ENCODE measurements at regions not wholly inside any gene's neighbourhood (a gene's known extent, or its start where the extent isn't known, plus 50 kb on each side); places are given as distances from the start of the nearest gene placed in this dataset.

DNA sequence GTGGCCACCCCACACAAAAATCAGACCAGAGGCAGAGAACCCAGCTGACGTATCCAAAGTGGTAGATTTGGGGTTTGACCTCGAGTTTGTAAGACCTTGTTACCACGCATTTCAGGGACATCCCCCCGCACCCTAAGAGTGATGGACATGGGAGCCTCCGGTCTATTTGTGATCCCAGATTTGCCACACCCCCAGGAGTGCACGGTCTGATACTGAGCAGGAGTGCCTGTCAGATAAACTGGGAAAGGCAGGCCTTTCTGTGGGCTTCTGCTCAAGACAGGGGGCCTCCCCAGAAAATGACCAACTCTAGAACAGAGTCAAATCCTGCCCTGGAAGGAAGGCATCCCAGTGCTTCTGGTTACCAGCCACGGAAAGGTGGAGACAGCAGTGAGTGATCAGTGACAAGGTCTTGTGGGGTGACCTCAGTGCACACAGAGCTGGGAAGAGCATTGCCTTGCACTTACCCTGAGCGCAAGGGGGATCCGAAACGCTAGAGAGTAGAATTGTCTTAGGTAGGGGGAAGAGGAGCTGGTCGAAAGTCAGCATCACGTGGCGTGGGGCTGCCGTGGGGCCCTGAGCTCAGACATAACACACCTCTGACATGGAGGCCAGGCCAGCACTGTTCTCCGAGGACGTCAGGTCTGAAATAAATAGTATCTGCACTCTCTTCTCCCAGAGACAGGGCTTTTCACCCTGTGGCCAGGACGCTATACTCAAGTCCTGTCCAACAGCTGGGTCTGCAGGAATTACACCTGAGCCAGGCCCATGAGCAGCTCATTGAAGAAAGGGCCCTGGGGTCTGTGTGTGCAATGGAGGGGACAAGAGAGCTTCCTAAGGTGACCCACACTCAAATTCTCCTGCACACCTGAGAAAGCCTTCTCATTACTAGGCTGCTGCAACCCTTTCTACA is 242.4 kb upstream of the SALL3 start:
- WGBS: 91% methylated on average over 17 of the region's 17 CpGs
- no peaks in the 10 kb centered on the region for H3K4me1 ChIP-seq (ENCODE audit: control insufficient read depth in 2 of 2, insufficient read depth in 2 of 2, low read length in 2 of 2)
- no peak for DNase-seq (ENCODE audit: low read depth in 6 of 9, low spot score in 9 of 9)
- no peak overlapping the region for H3K27ac ChIP-seq (ENCODE audit: low read depth in 1 of 2, low read length in 1 of 2)
- H3K36me3 ChIP-seq (ENCODE audit: control insufficient read depth in 2 of 2, insufficient read depth in 2 of 2, low read length in 1 of 2): no peaks in the 10 kb centered on the region
- H3K27me3 ChIP-seq (ENCODE audit: control insufficient read depth in 2 of 2, insufficient read depth in 1 of 2, low read length in 1 of 2): no peaks in the 10 kb centered on the region
- no peaks in the 10 kb centered on the region for H3K9me3 ChIP-seq (ENCODE audit: control insufficient read depth in 2 of 2, insufficient read depth in 1 of 2, low read length in 1 of 2)
- no peak overlapping the region for H3K4me3 ChIP-seq (ENCODE audit: low read length in 2 of 2)

DNA sequence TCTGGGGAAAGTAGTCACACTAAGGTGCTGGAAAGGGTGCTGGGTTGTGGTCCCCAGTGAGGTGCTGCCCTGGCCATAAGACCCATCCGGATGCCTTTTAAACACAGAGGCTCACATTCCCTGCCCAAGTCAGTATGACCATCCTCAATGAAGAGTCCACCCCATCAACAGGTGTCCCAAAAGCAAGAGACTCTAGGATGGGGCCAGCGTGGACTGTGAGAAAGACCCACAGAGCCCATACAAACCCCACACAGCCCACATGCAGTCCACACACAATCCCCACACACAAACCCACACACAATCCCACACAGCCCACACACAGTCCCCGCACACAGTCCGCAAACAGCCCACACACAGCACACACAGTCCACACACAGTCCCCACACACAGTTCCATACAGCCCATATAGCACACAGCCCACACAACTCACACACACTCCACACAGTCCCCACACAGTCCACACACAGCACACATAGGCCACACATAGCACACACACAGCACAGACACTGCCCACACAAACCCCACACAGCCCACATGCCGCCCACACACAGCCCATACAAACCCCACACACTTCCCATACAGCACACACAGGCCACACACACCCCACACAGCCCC is 241.4 kb upstream of the SALL3 start:
- Histone ChIP-seq H3K4me3 (ENCODE audit: low read length in 2 of 2) (no peak overlapping the region), H3K27me3 (ENCODE audit: control insufficient read depth in 2 of 2, insufficient read depth in 1 of 2, low read length in 1 of 2) (no peaks in the 10 kb centered on the region), H3K36me3 (ENCODE audit: control insufficient read depth in 2 of 2, insufficient read depth in 2 of 2, low read length in 1 of 2) (no peaks in the 10 kb centered on the region), H3K9me3 (ENCODE audit: control insufficient read depth in 2 of 2, insufficient read depth in 1 of 2, low read length in 1 of 2) (no peaks in the 10 kb centered on the region), H3K27ac (ENCODE audit: low read depth in 1 of 2, low read length in 1 of 2) (no peak overlapping the region), H3K4me1 (ENCODE audit: control insufficient read depth in 2 of 2, insufficient read depth in 2 of 2, low read length in 2 of 2) (no peaks in the 10 kb centered on the region)
- DNase-seq (ENCODE audit: low read depth in 6 of 9, low spot score in 9 of 9): no peak
- WGBS: 96% methylated on average over 5 of the region's 5 CpGs

DNA sequence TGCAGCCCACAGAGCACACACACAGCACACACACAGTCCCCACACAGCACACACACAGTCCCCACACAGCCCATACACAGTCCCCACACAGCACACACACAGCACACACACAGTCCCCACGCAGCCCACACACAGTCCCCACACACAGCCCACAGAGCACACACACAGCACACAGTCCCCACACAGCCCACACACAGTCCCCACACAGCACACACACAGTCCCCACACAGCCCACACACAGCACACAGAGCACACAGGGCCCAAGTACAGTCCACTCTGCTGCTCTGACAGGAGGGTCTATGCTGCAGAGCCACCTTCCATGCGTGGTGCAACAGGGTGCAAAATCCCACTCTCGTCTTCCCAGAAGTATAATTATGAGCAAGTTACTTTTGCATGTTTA is 240.5 kb upstream of the SALL3 start:
- WGBS: 93% methylated on average over 3 of the region's 3 CpGs
- Histone ChIP-seq H3K27me3 (ENCODE audit: control insufficient read depth in 2 of 2, insufficient read depth in 1 of 2, low read length in 1 of 2) (no peaks in the 10 kb centered on the region), H3K9me3 (ENCODE audit: control insufficient read depth in 2 of 2, insufficient read depth in 1 of 2, low read length in 1 of 2) (no peaks in the 10 kb centered on the region), H3K27ac (ENCODE audit: low read depth in 1 of 2, low read length in 1 of 2) (no peak overlapping the region), H3K4me3 (ENCODE audit: low read length in 2 of 2) (no peak overlapping the region), H3K36me3 (ENCODE audit: control insufficient read depth in 2 of 2, insufficient read depth in 2 of 2, low read length in 1 of 2) (no peaks in the 10 kb centered on the region), H3K4me1 (ENCODE audit: control insufficient read depth in 2 of 2, insufficient read depth in 2 of 2, low read length in 2 of 2) (no peaks in the 10 kb centered on the region)
- no peak for DNase-seq (ENCODE audit: low read depth in 6 of 9, low spot score in 9 of 9)

DNA sequence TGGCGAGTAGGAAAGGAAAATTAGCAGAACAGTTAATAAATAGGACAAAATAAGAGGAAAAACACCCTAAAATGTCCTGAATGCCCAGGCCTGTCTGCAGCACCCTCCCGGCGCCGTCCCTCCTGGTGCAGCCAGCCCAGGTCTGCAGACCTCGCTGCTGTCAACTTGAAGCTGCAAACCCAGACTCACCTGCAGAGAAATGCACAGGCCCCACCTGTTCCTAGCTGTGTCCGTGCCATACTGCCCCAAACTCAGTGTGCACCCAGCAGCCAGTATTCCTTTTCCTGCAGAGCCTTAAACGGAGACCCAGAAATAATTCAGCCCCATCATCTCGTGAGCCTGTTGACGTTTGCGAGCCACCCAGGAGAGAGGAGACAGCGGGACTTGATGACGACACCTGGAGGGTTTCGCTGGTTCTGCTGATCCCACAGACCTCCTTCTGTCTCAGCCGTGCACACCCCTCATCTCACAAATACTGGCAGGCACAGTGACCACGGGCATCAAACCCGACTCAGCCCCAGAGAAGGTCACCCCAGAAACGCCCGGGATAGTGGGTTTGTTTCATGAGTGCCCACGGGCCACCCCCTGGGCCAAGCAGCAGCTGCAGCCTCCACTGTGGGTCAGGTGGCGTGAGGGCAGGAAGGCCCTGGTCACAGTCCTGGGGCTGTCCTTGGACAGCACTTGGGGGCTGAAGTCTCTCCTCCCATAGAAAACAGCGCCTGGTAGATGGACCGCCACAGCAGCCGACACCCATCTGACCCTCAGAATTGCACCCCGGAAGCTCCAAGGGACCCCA is 239.5 kb upstream of the SALL3 start:
- no peak overlapping the region for H3K27ac ChIP-seq (ENCODE audit: low read depth in 1 of 2, low read length in 1 of 2)
- 93% methylated on average over 24 of the region's 24 CpGs for WGBS
- no peaks in the 10 kb centered on the region for H3K9me3 ChIP-seq (ENCODE audit: control insufficient read depth in 2 of 2, insufficient read depth in 1 of 2, low read length in 1 of 2)
- DNase-seq (ENCODE audit: low read depth in 6 of 9, low spot score in 9 of 9): no peak
- H3K4me3 ChIP-seq (ENCODE audit: low read length in 2 of 2): no peak overlapping the region
- H3K27me3 ChIP-seq (ENCODE audit: control insufficient read depth in 2 of 2, insufficient read depth in 1 of 2, low read length in 1 of 2): no peaks in the 10 kb centered on the region
- no peaks in the 10 kb centered on the region for H3K36me3 ChIP-seq (ENCODE audit: control insufficient read depth in 2 of 2, insufficient read depth in 2 of 2, low read length in 1 of 2)
- no peaks in the 10 kb centered on the region for H3K4me1 ChIP-seq (ENCODE audit: control insufficient read depth in 2 of 2, insufficient read depth in 2 of 2, low read length in 2 of 2)

DNA sequence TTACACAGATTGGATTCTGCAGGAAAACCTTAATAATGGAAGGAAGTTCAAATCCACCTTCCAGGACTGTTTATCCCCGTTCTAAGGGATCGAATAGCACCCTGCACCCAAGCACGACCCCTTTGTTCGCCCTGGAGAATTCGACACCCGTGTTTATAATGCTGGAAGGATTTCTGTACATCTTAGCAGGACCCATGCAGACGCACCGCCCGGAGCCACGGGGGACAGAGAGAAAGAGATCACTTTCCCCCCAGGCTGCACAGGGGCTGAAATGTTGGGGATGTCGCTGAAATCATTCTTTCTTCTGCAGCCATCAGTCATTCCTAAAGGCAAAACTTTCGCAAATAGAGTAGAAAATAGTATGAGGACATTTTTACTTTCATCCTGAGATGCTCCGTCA is 238.7 kb upstream of the SALL3 start:
- Histone ChIP-seq H3K4me1 (ENCODE audit: control insufficient read depth in 2 of 2, insufficient read depth in 2 of 2, low read length in 2 of 2) (no peaks in the 10 kb centered on the region), H3K9me3 (ENCODE audit: control insufficient read depth in 2 of 2, insufficient read depth in 1 of 2, low read length in 1 of 2) (no peaks in the 10 kb centered on the region), H3K27ac (ENCODE audit: low read depth in 1 of 2, low read length in 1 of 2) (no peak overlapping the region), H3K36me3 (ENCODE audit: control insufficient read depth in 2 of 2, insufficient read depth in 2 of 2, low read length in 1 of 2) (no peaks in the 10 kb centered on the region), H3K27me3 (ENCODE audit: control insufficient read depth in 2 of 2, insufficient read depth in 1 of 2, low read length in 1 of 2) (no peaks in the 10 kb centered on the region), H3K4me3 (ENCODE audit: low read length in 2 of 2) (no peak overlapping the region)
- no peak for DNase-seq (ENCODE audit: low read depth in 6 of 9, low spot score in 9 of 9)
- 82% methylated on average over 13 of the region's 13 CpGs for WGBS

DNA sequence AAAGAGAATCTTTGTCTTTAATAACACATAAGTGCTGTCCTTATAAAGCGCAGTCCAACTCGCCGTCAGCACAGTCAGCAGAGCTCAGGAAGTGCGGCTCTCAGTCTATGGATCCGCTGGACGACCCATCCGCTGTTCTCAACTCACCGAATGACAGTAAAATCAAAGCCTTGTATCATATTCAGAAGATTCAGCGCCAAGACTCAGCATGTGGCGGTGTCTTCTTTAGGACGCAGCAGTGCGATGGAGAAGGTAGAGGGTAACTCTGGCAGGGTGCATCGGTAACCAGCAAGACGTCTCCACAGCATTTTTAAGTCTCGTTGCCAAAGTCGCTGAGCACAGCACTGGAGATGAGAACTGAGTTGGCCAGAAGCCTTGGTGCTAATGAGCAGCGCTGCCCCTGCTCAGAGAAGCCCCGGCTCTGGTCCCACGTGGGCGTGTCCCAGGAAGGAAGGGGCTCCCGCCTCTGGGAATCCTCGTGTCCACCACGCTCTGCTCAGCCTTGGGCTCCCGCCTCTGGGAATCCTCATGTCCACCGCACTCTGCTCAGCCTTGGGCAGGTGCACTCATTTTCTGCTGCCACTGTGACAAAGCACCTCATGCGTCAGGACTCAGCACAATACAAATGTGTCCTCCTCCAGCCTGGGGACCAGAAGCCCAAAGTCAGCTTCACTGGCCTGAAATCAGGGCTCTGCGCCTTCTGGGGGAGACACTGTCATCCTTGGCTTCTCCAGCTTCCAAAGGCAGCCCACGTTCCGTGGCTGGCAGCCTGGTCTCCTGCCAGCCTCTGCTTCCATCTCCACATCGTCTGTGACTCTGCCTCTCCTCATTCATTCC is 238.0 kb upstream of the SALL3 start:
- no peak overlapping the region for H3K27ac ChIP-seq (ENCODE audit: low read depth in 1 of 2, low read length in 1 of 2)
- no peaks in the 10 kb centered on the region for H3K36me3 ChIP-seq (ENCODE audit: control insufficient read depth in 2 of 2, insufficient read depth in 2 of 2, low read length in 1 of 2)
- H3K27me3 ChIP-seq (ENCODE audit: control insufficient read depth in 2 of 2, insufficient read depth in 1 of 2, low read length in 1 of 2): no peaks in the 10 kb centered on the region
- DNase-seq (ENCODE audit: low read depth in 6 of 9, low spot score in 9 of 9): no peak
- H3K4me1 ChIP-seq (ENCODE audit: control insufficient read depth in 2 of 2, insufficient read depth in 2 of 2, low read length in 2 of 2): no peaks in the 10 kb centered on the region
- H3K9me3 ChIP-seq (ENCODE audit: control insufficient read depth in 2 of 2, insufficient read depth in 1 of 2, low read length in 1 of 2): no peaks in the 10 kb centered on the region
- 89% methylated on average over 30 of the region's 30 CpGs for WGBS
- no peak overlapping the region for H3K4me3 ChIP-seq (ENCODE audit: low read length in 2 of 2)

DNA sequence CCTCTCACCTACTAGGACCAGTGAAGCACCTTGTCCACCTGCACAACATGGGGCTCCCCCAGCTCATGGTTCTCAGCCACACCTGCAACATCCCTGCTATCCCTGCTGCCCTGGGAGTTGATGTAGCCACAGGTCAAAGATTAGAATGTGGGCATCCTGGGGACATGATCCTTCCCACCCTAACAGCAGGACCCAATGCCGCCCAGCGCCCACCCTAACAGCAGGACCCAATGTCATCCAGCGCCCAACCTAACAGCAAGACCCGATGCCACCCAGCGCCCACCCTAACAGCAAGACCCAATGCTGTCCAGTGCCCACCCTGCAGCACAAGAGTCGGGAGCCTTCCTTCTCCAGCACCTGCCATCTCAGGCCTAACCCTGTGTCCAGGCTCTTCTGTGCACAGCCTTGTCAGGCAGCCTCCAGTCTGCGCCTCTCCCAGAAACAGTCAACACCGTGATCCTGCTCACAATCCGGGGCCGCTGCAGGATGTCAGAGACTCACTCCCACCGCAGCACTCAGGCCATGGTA is 237.3 kb upstream of the SALL3 start:
- 87% methylated on average over 11 of the region's 11 CpGs for WGBS
- no peak for DNase-seq (ENCODE audit: low read depth in 6 of 9, low spot score in 9 of 9)
- H3K27me3 ChIP-seq (ENCODE audit: control insufficient read depth in 2 of 2, insufficient read depth in 1 of 2, low read length in 1 of 2): no peaks in the 10 kb centered on the region
- H3K9me3 ChIP-seq (ENCODE audit: control insufficient read depth in 2 of 2, insufficient read depth in 1 of 2, low read length in 1 of 2): no peaks in the 10 kb centered on the region
- H3K36me3 ChIP-seq (ENCODE audit: control insufficient read depth in 2 of 2, insufficient read depth in 2 of 2, low read length in 1 of 2): no peaks in the 10 kb centered on the region
- no peaks in the 10 kb centered on the region for H3K4me1 ChIP-seq (ENCODE audit: control insufficient read depth in 2 of 2, insufficient read depth in 2 of 2, low read length in 2 of 2)
- no peak overlapping the region for H3K27ac ChIP-seq (ENCODE audit: low read depth in 1 of 2, low read length in 1 of 2)
- no peak overlapping the region for H3K4me3 ChIP-seq (ENCODE audit: low read length in 2 of 2)

DNA sequence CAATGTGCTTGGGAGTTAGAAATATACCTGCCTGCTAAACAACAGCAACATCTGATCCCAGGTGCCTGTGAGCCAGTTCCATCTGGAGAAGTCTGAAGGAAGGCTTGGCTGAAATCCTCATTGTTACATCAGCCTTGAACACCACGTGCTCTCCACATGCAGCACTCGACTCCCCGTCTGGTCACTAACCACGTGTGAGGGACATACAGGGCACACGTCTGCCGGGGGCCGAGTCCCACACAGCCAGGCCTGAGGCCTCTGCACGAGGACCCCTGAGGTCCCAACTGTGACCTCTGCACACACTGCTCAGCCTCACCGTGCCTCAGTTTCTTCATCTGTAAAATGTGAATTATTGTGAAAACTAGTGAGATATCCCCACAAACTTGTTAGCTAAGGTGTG is 236.5 kb upstream of the SALL3 start:
- DNase-seq (ENCODE audit: low read depth in 6 of 9, low spot score in 9 of 9): no peak
- no peaks in the 10 kb centered on the region for H3K4me1 ChIP-seq (ENCODE audit: control insufficient read depth in 2 of 2, insufficient read depth in 2 of 2, low read length in 2 of 2)
- no peak overlapping the region for H3K4me3 ChIP-seq (ENCODE audit: low read length in 2 of 2)
- WGBS: 90% methylated on average over 9 of the region's 9 CpGs
- H3K27me3 ChIP-seq (ENCODE audit: control insufficient read depth in 2 of 2, insufficient read depth in 1 of 2, low read length in 1 of 2): no peaks in the 10 kb centered on the region
- H3K27ac ChIP-seq (ENCODE audit: low read depth in 1 of 2, low read length in 1 of 2): no peak overlapping the region
- H3K9me3 ChIP-seq (ENCODE audit: control insufficient read depth in 2 of 2, insufficient read depth in 1 of 2, low read length in 1 of 2): no peaks in the 10 kb centered on the region
- H3K36me3 ChIP-seq (ENCODE audit: control insufficient read depth in 2 of 2, insufficient read depth in 2 of 2, low read length in 1 of 2): no peaks in the 10 kb centered on the region

All from thymus (tissue), 11 donors.